ENCODE measurements at regions not wholly inside any gene's neighbourhood (a gene's known extent, or its start where the extent isn't known, plus 50 kb on each side); places are given as distances from the start of the nearest gene placed in this dataset.
A peak's percentile ranks its signal among the peaks of the same experiment; 100 is the strongest.

- TF ChIP-seq CTCF (IDR thresholded peaks at IDR 0.05) = no peak
- H3K27ac Mint-ChIP-seq (ENCODE audit: unreplicated experiment) = peak overlapping the region; percentile 35
- peaks cover 27% of the 10 kb centered on the region for H3K27me3 Mint-ChIP-seq (ENCODE audit: low read depth)
- peaks cover 19% of the 10 kb centered on the region for H3K4me1 Mint-ChIP-seq (ENCODE audit: low read depth)
- H3K9me3 Mint-ChIP-seq (ENCODE audit: low read depth) = peaks cover 7% of the 10 kb centered on the region
- no peak for DNase-seq (ENCODE audit: low spot score)
- peaks cover 3% of the 10 kb centered on the region for H3K36me3 Mint-ChIP-seq (ENCODE audit: low read depth)
- no peak overlapping the region for H3K4me3 Mint-ChIP-seq (ENCODE audit: unreplicated experiment)
These were observed 71.9 kb downstream of the TEX51 start for GRCh38 chr2:126970583-126970982.

- H3K4me3 Mint-ChIP-seq (ENCODE audit: unreplicated experiment) = peak overlapping the region; percentile 31
- H3K27ac Mint-ChIP-seq (ENCODE audit: unreplicated experiment) = no peak overlapping the region
- DNase-seq (ENCODE audit: low spot score) = no peak
- no peak for TF ChIP-seq CTCF (IDR thresholded peaks at IDR 0.05)
- H3K27me3 Mint-ChIP-seq (ENCODE audit: low read depth) = peaks cover 24% of the 10 kb centered on the region
- H3K9me3 Mint-ChIP-seq (ENCODE audit: low read depth) = peaks cover 2% of the 10 kb centered on the region
- peaks cover 19% of the 10 kb centered on the region for H3K4me1 Mint-ChIP-seq (ENCODE audit: low read depth)
- no peaks in the 10 kb centered on the region for H3K36me3 Mint-ChIP-seq (ENCODE audit: low read depth)
These were observed 72.4 kb downstream of the TEX51 start for GRCh38 chr2:126971162-126971480.

GRCh38 chr2:126971481-126972278 lies 73.0 kb downstream of the TEX51 start:
- Mint-ChIP-seq H3K9me3 (ENCODE audit: low read depth) (no peaks in the 10 kb centered on the region), H3K4me3 (ENCODE audit: unreplicated experiment) (peak overlapping the region; percentile 68), H3K27me3 (ENCODE audit: low read depth) (peaks cover 24% of the 10 kb centered on the region)

GRCh38 chr2:126972279-126972626 lies 73.6 kb downstream of the TEX51 start:
- Mint-ChIP-seq H3K4me3 (ENCODE audit: unreplicated experiment) (no peak overlapping the region), H3K4me1 (ENCODE audit: low read depth) (peaks cover 19% of the 10 kb centered on the region), H3K36me3 (ENCODE audit: low read depth) (no peaks in the 10 kb centered on the region), H3K27ac (ENCODE audit: unreplicated experiment) (no peak overlapping the region), H3K27me3 (ENCODE audit: low read depth) (peaks cover 19% of the 10 kb centered on the region), H3K9me3 (ENCODE audit: low read depth) (no peaks in the 10 kb centered on the region)
- peak; percentile 39 for TF ChIP-seq CTCF (IDR thresholded peaks at IDR 0.05)
- DNase-seq (ENCODE audit: low spot score) = no peak

More at GRCh38 chr2:126971481-126972278, 73.0 kb downstream of the TEX51 start:
- Mint-ChIP-seq H3K36me3 (ENCODE audit: low read depth) (no peaks in the 10 kb centered on the region), H3K4me1 (ENCODE audit: low read depth) (peaks cover 19% of the 10 kb centered on the region), H3K27ac (ENCODE audit: unreplicated experiment) (peak overlapping the region; percentile 27)
- TF ChIP-seq CTCF (IDR thresholded peaks at IDR 0.05) = peak; percentile 94
- DNase-seq (ENCODE audit: low spot score) = no peak

GRCh38 chr2:126973745-126974144 lies 75.1 kb downstream of the TEX51 start:
- no peak overlapping the region for H3K27ac Mint-ChIP-seq (ENCODE audit: unreplicated experiment)
- no peak for DNase-seq (ENCODE audit: low spot score)
- H3K27me3 Mint-ChIP-seq (ENCODE audit: low read depth) = peaks cover 17% of the 10 kb centered on the region
- peaks cover 19% of the 10 kb centered on the region for H3K4me1 Mint-ChIP-seq (ENCODE audit: low read depth)
- no peaks in the 10 kb centered on the region for H3K9me3 Mint-ChIP-seq (ENCODE audit: low read depth)
- no peak for TF ChIP-seq CTCF (IDR thresholded peaks at IDR 0.05)
- H3K36me3 Mint-ChIP-seq (ENCODE audit: low read depth) = no peaks in the 10 kb centered on the region
- no peak overlapping the region for H3K4me3 Mint-ChIP-seq (ENCODE audit: unreplicated experiment)

Data from chondrocyte (in vitro differentiated cells).